ENCODE measurements at regions not wholly inside any gene's neighbourhood (a gene's known extent, or its start where the extent isn't known, plus 50 kb on each side); places are given as distances from the start of the nearest gene placed in this dataset.

DNA sequence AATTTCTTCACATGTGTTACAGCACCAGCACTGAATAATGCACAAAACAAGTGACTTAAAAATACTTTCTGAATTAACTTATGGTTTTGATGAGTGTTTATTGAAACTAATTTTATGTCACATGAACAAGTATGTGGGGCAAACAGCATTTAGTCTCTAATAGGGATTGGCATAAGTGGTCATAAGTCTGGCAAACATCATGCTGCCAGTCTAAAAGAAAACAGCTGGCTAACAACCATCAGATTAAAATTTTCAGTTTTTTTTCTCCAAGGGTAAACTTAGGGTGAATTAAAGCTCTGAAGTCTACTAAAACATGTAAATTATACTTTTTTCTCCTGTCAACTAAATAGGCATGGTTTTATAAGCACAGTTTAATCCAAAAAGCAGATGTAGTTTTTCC lies 1014.2 kb downstream of the FAT4 start:
- no peak for DNase-seq (ENCODE audit: low read depth, low spot score)
- TF ChIP-seq ELK1 (IDR thresholded peaks at IDR 0.05; ENCODE audit: low read depth, low read length), result no peak
- TF ChIP-seq CHD2 (IDR thresholded peaks at IDR 0.05; ENCODE audit: borderline replicate concordance, low read depth, low read length), result no peak
- TF ChIP-seq NBN (IDR thresholded peaks at IDR 0.05), result no peak
- TF ChIP-seq MAX (IDR thresholded peaks at IDR 0.05; ENCODE audit: low read depth, low read length), result no peak
- no peak for TF ChIP-seq MTA2 (IDR thresholded peaks at IDR 0.05; ENCODE audit: low read depth)
- TF ChIP-seq MXI1 (IDR thresholded peaks at IDR 0.05; ENCODE audit: low read depth, low read length), result no peak
- TF ChIP-seq EED (IDR thresholded peaks at IDR 0.05; ENCODE audit: low read depth), result no peak
- no peak for TF ChIP-seq RFX5 (IDR thresholded peaks at IDR 0.05; ENCODE audit: low read depth, low read length)
- TF ChIP-seq JUNB (IDR thresholded peaks at IDR 0.05), result no peak
- no peak for TF ChIP-seq ZNF24 (IDR thresholded peaks at IDR 0.05)
- TF ChIP-seq KLF5 (IDR thresholded peaks at IDR 0.05; ENCODE audit: partially characterized antibody), result no peak
- TF ChIP-seq, protein P1, sequence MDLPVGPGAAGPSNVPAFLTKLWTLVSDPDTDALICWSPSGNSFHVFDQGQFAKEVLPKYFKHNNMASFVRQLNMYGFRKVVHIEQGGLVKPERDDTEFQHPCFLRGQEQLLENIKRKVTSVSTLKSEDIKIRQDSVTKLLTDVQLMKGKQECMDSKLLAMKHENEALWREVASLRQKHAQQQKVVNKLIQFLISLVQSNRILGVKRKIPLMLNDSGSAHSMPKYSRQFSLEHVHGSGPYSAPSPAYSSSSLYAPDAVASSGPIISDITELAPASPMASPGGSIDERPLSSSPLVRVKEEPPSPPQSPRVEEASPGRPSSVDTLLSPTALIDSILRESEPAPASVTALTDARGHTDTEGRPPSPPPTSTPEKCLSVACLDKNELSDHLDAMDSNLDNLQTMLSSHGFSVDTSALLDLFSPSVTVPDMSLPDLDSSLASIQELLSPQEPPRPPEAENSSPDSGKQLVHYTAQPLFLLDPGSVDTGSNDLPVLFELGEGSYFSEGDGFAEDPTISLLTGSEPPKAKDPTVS (IDR thresholded peaks at IDR 0.05; ENCODE audit: low read depth, low read length), result no peak
- no peak for TF ChIP-seq GATAD2B (conservative IDR thresholded peaks at IDR 0.05; ENCODE audit: low read depth)
- no peak for TF ChIP-seq CBX5 (IDR thresholded peaks at IDR 0.05; ENCODE audit: low read depth)
- no peak for TF ChIP-seq CHD1 (IDR thresholded peaks at IDR 0.05; ENCODE audit: low read depth, low read length)
- no peak for TF ChIP-seq BCL3 (IDR thresholded peaks at IDR 0.05; ENCODE audit: borderline replicate concordance, insufficient read depth, low read depth, low read length, poor library complexity, severe bottlenecking)
- TF ChIP-seq, protein P2, sequence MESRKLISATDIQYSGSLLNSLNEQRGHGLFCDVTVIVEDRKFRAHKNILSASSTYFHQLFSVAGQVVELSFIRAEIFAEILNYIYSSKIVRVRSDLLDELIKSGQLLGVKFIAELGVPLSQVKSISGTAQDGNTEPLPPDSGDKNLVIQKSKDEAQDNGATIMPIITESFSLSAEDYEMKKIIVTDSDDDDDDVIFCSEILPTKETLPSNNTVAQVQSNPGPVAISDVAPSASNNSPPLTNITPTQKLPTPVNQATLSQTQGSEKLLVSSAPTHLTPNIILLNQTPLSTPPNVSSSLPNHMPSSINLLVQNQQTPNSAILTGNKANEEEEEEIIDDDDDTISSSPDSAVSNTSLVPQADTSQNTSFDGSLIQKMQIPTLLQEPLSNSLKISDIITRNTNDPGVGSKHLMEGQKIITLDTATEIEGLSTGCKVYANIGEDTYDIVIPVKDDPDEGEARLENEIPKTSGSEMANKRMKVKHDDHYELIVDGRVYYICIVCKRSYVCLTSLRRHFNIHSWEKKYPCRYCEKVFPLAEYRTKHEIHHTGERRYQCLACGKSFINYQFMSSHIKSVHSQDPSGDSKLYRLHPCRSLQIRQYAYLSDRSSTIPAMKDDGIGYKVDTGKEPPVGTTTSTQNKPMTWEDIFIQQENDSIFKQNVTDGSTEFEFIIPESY (IDR thresholded peaks at IDR 0.05), result no peak
- no peak for TF ChIP-seq LARP7 (IDR thresholded peaks at IDR 0.05)
- TF ChIP-seq SREBF2 (IDR thresholded peaks at IDR 0.05; ENCODE audit: low read length), result no peak
- no peaks in the 10 kb centered on the region for H3K36me3 ChIP-seq (ENCODE audit: control insufficient read depth in 2 of 2, insufficient read depth in 2 of 2, low read length in 1 of 2)
- H3K9ac ChIP-seq (ENCODE audit: control insufficient read depth, insufficient read depth, low read length), result no peak overlapping the region
- SMC1A ChIA-PET (ENCODE audit: uncharacterized antibody, unreplicated experiment), result no interaction called here
- ATAC-seq, result no peak
- H3K27me3 ChIP-seq (replicated peaks in 1 of 2; ENCODE audit: control insufficient read depth in 2 of 2, insufficient read depth in 2 of 2, low read length in 1 of 2), result no peaks in the 10 kb centered on the region
- in situ Hi-C loops (cut with MboI) (no loop called here), intact Hi-C loops (cut with micrococcal nuclease; ENCODE audit: unreplicated experiment) (no loop called here)
- H3K9me3 ChIP-seq (replicated peaks; ENCODE audit: control insufficient read depth, insufficient read depth, low read length), result no peaks in the 10 kb centered on the region
- H2AFZ ChIP-seq (ENCODE audit: control insufficient read depth, low read depth, low read length), result no peak overlapping the region
- no peak for FAIRE-seq
- CTCF ChIA-PET, result no interaction called here
- POLR2A ChIA-PET, result no interaction called here
- H3K4me1 ChIP-seq (ENCODE audit: control insufficient read depth, insufficient read depth, low read length), result no peaks in the 10 kb centered on the region
- H3K4me2 ChIP-seq (ENCODE audit: control insufficient read depth, insufficient read depth), result no peak overlapping the region
- BruUV-seq (replicated peaks), result no TSS peak
- H3K27ac ChIP-seq (ENCODE audit: control insufficient read depth, insufficient read depth), result no peak overlapping the region
- H3K79me2 ChIP-seq (ENCODE audit: control insufficient read depth, insufficient read depth, low read length), result no peaks in the 10 kb centered on the region
- H3K4me3 ChIP-seq, result no peak overlapping the region
- RAD21 ChIA-PET (ENCODE audit: unreplicated experiment), result no interaction called here
- H4K20me1 ChIP-seq (ENCODE audit: control insufficient read depth, insufficient read depth), result no peaks in the 10 kb centered on the region
